ENCODE measurements at regions not wholly inside any gene's neighbourhood (a gene's known extent, or its start where the extent isn't known, plus 50 kb on each side); places are given as distances from the start of the nearest gene placed in this dataset.

DNA sequence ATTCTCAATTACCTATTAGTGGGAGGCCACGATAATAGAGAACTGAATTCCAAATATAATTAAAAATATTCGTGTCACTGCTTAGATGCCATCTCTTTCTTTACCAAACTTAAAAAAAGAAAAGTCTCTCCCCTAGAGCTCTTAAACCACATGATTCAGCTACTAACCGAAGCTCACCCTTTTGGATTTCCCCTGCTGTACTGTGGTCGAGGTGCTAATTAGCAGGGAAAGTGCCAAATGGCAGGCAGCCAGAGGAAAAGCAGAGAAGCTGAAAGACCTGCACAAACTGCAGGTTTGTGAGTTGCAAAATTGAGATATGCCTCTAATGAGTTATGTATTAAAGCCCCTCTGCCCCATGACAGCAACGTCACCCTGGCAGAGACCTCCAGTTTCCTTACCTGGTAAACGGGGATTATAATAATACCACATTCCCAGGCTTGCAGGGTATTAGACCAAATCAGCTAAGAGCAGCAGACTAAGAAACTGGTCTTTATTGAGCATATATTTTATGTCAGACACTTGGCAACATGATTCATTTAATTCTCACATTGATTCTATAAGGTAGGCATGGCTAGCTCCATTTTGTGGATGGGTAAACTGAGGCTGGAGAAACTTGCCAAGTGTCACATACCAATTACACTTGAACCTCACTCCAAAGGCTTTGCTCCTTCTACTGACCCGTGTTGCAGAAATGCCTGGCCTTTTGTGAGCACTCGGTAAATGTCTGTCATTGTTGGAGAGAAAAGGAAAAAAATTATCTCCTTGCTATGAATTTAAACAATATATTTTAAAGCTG, 259.7 kb downstream of the LPIN1 start:
- H3K4me3 ChIP-seq: no peak overlapping the region
- no peaks in the 10 kb centered on the region for H3K9me3 ChIP-seq
- WGBS, 2 donors: 35 to 40% methylated on average over 8 of the region's 8 CpGs
- intact Hi-C loops (cut with DNase I): no loop called here
- H3K36me3 ChIP-seq: no peaks in the 10 kb centered on the region
- H3K27me3 ChIP-seq: no peaks in the 10 kb centered on the region
- no peak overlapping the region for H3K27ac ChIP-seq
- TF ChIP-seq CTCF (IDR thresholded peaks at IDR 0.05): no peak
- no peak for TF ChIP-seq EP300 (IDR thresholded peaks at IDR 0.05)
- TF ChIP-seq POLR2AphosphoS5 (IDR thresholded peaks at IDR 0.05): no peak
- TF ChIP-seq POLR2A (IDR thresholded peaks at IDR 0.05): no peak
- H3K4me1 ChIP-seq: peaks cover 0 to 8% (median 2%) of the 10 kb centered on the region in 4 donors
- no peak for DNase-seq

DNA sequence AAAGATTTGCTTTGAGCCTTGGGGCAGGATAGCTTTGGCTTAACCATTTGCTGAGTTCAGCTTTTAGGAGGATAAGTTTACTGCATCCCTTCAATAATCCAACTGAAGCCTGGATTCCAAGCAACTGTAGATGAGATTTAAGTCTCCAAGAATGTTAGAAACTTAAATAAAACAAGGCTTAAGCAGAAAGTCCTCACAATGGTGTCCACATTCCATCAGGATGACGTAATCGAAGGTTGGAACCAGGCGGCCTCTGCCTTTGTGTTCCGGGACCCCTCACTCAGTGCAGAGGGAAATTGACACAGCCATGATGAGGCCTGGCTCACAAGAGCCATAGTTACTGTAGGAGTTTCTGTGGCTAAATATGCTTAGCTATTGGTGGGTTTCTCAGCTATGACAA, 260.4 kb downstream of the LPIN1 start:
- TF ChIP-seq POLR2A (IDR thresholded peaks at IDR 0.05) (no peak), EP300 (IDR thresholded peaks at IDR 0.05) (no peak), CTCF (IDR thresholded peaks at IDR 0.05) (no peak), POLR2AphosphoS5 (IDR thresholded peaks at IDR 0.05) (no peak)
- Histone ChIP-seq H3K27me3 (no peaks in the 10 kb centered on the region), H3K36me3 (no peaks in the 10 kb centered on the region), H3K4me3 (no peak overlapping the region), H3K9me3 (no peaks in the 10 kb centered on the region), H3K4me1 (peaks cover 0 to 8% (median 2%) of the 10 kb centered on the region in 4 donors), H3K27ac (no peak overlapping the region)
- 66 to 84% methylated on average over 4 of the region's 4 CpGs for WGBS, 2 donors
- DNase-seq: no peak
- intact Hi-C loops (cut with DNase I): no loop called here

GRCh38 chr2:12007282-12007681, 260.9 kb downstream of the LPIN1 start:
- H3K36me3 ChIP-seq: no peaks in the 10 kb centered on the region
- no peak overlapping the region for H3K27ac ChIP-seq
- H3K4me3 ChIP-seq: no peak overlapping the region
- intact Hi-C loops (cut with DNase I): no loop called here
- DNase-seq: no peak
- no peak for TF ChIP-seq POLR2A (IDR thresholded peaks at IDR 0.05)
- TF ChIP-seq CTCF (IDR thresholded peaks at IDR 0.05): no peak
- TF ChIP-seq EP300 (IDR thresholded peaks at IDR 0.05): no peak
- peaks cover 0 to 8% (median 2%) of the 10 kb centered on the region in 4 donors for H3K4me1 ChIP-seq
- H3K9me3 ChIP-seq: no peaks in the 10 kb centered on the region
- WGBS, 2 donors: 85 to 90% methylated on average over 1 of the region's 1 CpG
- H3K27me3 ChIP-seq: no peaks in the 10 kb centered on the region

DNA sequence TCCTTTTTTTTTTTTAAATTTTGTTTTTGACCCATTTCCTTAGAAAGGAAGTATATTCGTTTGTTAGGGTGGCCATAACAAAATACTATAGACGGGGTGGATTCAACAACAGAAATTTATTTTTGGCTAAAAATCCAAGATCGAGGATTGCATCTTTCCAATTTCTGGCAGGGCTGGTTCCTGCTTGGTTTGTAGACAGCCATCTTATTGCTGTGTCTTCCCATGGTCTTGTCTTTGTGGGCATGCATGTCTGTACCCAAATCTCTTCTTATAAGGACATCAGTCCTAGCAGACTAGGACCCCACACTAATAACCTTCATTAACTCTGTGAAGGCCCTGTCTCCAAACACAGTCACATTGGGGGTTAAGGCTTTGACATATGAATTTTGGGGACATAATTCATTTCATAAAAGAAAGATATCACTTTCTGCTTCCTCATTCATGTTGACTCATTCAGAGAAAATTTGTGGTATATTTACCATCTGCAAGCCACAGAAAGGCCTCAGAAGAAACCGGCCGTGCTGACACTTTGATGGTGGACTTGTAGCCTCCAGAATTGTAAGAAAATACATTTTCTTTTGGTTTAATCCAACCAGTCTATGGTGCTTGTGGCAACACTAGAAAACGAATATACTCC, 262.1 kb downstream of the LPIN1 start:
- TF ChIP-seq EP300 (IDR thresholded peaks at IDR 0.05) (no peak), POLR2AphosphoS5 (IDR thresholded peaks at IDR 0.05) (no peak), CTCF (IDR thresholded peaks at IDR 0.05) (no peak), POLR2A (IDR thresholded peaks at IDR 0.05) (no peak)
- H3K27ac ChIP-seq: no peak overlapping the region
- intact Hi-C loops (cut with DNase I): no loop called here
- no peak overlapping the region for H3K4me3 ChIP-seq
- no peaks in the 10 kb centered on the region for H3K27me3 ChIP-seq
- no peak for DNase-seq
- WGBS, 2 donors: 67 to 81% methylated on average over 6 of the region's 6 CpGs
- peaks cover 0 to 8% (median 2%) of the 10 kb centered on the region in 4 donors for H3K4me1 ChIP-seq
- no peaks in the 10 kb centered on the region for H3K9me3 ChIP-seq
- H3K36me3 ChIP-seq: no peaks in the 10 kb centered on the region
